ENCODE measurements at regions not wholly inside any gene's neighbourhood (a gene's known extent, or its start where the extent isn't known, plus 50 kb on each side); places are given as distances from the start of the nearest gene placed in this dataset.

DNA sequence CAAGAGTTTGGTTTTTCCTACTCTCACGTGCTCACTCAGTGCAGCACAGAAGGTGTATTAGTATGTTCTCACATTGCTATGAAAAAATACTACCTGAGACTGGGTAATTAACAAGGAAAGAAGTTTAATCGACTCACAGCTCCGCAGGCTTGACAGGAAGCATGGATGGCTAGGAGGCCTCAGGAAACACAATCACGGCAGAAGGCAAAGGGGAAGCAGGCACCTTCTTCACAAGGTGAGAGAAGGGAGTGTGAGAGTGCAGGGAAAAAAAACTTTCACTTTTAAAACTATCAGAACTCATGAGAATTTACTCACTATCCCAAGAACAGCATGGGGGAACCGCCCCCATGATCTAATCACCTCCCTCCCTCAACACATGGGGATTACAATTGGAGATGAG is 185.8 kb upstream of the TMPO start:
- TF ChIP-seq, protein P1, sequence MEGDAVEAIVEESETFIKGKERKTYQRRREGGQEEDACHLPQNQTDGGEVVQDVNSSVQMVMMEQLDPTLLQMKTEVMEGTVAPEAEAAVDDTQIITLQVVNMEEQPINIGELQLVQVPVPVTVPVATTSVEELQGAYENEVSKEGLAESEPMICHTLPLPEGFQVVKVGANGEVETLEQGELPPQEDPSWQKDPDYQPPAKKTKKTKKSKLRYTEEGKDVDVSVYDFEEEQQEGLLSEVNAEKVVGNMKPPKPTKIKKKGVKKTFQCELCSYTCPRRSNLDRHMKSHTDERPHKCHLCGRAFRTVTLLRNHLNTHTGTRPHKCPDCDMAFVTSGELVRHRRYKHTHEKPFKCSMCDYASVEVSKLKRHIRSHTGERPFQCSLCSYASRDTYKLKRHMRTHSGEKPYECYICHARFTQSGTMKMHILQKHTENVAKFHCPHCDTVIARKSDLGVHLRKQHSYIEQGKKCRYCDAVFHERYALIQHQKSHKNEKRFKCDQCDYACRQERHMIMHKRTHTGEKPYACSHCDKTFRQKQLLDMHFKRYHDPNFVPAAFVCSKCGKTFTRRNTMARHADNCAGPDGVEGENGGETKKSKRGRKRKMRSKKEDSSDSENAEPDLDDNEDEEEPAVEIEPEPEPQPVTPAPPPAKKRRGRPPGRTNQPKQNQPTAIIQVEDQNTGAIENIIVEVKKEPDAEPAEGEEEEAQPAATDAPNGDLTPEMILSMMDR (conservative IDR thresholded peaks at IDR 0.05; ENCODE audit: low read length): no peak
- TF ChIP-seq EZH2phosphoT487 (IDR thresholded peaks at IDR 0.05; ENCODE audit: borderline replicate concordance, low read depth, low read length): no peak
